ENCODE measurements at regions not wholly inside any gene's neighbourhood (a gene's known extent, or its start where the extent isn't known, plus 50 kb on each side); places are given as distances from the start of the nearest gene placed in this dataset.
A peak's percentile ranks its signal among the peaks of the same experiment; 100 is the strongest.

DNA sequence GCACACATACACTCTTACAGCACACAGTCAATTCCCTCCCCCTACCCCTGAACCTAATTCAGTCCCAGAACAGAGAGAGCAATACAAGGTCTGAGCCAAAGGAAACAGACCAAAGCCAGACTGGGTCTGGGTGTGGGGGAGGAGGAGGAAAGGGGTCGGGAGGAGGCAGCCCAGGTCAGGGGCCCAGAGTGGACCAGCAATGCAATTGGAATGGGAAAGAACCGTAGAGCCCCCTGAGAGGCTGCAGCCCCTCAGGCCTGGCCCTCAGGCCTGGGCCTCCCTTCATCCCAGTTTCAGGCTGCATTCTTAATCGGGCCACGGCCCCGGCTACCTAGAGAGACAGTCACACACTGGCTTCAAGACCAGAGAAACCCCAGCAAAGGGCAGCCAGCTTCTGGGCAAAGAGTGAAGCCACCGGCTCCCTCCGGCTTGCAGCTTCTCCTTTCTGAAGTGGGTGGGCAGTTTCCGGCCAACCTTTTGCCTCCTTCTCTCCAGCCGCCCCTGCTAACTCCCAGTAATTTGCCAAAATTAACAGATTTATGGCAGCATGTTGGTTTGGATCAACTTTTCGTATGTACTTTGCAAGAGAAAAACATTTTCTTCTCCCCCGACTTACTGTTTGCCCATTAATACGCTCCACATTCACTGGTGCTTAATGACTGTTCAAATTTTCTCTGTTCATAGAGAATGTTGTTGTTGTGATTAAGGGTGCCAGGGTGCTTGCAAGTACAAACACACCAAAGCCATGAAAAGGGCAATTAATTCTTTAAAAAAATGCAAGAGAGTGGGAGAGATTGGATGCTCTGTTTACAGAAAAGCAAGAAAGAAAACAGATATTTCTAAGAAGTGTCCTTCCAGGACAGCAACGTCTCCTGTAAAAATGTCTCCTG is 488.3 kb downstream of the MN1 start:
- no peak overlapping the region for H3K27ac Mint-ChIP-seq
- no peak overlapping the region for H3K4me3 Mint-ChIP-seq
- H3K36me3 Mint-ChIP-seq = peaks cover 2% of the 10 kb centered on the region
- peaks cover 4% of the 10 kb centered on the region for H3K9me3 Mint-ChIP-seq
- DNase-seq (ENCODE audit: low spot score in 2 of 2, unreplicated experiment in 2 of 2) = no peak
- H3K27me3 Mint-ChIP-seq (ENCODE audit: low read depth) = no peaks in the 10 kb centered on the region
- TF ChIP-seq, protein P1, sequence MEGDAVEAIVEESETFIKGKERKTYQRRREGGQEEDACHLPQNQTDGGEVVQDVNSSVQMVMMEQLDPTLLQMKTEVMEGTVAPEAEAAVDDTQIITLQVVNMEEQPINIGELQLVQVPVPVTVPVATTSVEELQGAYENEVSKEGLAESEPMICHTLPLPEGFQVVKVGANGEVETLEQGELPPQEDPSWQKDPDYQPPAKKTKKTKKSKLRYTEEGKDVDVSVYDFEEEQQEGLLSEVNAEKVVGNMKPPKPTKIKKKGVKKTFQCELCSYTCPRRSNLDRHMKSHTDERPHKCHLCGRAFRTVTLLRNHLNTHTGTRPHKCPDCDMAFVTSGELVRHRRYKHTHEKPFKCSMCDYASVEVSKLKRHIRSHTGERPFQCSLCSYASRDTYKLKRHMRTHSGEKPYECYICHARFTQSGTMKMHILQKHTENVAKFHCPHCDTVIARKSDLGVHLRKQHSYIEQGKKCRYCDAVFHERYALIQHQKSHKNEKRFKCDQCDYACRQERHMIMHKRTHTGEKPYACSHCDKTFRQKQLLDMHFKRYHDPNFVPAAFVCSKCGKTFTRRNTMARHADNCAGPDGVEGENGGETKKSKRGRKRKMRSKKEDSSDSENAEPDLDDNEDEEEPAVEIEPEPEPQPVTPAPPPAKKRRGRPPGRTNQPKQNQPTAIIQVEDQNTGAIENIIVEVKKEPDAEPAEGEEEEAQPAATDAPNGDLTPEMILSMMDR (IDR thresholded peaks at IDR 0.05; ENCODE audit: unreplicated experiment) = no peak
- H3K4me1 Mint-ChIP-seq = peaks cover 17% of the 10 kb centered on the region

DNA sequence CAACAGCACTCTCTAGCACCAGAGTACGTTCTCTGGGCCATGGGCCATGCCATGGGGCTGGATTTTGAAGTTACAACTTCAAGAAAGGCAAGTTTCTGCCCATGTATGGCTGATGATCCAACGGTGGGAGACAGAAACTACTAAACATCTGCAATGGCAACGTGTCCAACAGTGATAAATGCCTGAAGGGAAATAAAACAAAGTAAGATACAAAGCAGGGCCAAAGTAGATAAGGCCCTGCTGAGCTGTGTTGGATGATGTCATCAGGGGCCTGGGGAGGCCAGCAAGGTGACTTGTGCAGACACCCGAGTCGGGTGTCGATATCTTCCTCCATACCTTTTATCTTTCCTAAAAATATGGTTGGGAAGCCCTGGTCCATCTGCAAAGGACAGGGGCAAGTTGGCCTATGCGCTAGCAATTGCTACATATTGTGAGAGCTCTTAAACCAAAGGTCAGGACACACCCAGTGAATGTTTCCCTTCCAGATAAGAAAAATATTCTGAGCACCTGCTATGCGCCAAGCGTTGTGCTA is 487.2 kb downstream of the MN1 start:
- no peaks in the 10 kb centered on the region for H3K36me3 Mint-ChIP-seq
- TF ChIP-seq, protein P1 (IDR thresholded peaks at IDR 0.05; ENCODE audit: unreplicated experiment) = no peak
- no peak overlapping the region for H3K4me3 Mint-ChIP-seq
- no peak for DNase-seq (ENCODE audit: low spot score in 2 of 2, unreplicated experiment in 2 of 2)
- no peaks in the 10 kb centered on the region for H3K27me3 Mint-ChIP-seq (ENCODE audit: low read depth)
- peaks cover 20% of the 10 kb centered on the region for H3K4me1 Mint-ChIP-seq
- H3K9me3 Mint-ChIP-seq = peaks cover 7% of the 10 kb centered on the region
- peak overlapping the region; percentile 62 for H3K27ac Mint-ChIP-seq

DNA sequence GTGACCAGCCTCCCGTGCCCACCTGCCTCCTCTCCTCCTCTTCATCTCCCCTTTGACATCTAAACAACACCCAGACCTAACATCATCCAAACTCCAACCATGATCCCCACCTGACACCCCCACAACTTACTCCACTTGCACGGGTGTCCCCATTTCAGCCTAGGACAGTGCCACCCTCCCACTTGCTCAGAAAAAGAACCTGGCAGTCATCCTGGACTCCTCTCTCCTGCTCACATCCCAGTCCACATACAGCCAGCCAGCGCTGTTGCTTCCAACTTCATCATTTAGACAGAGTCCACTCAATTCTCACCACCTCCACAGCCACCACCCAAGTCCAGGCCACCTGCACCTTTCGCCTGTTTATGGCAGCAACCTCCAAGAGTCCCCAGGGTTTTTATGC is 485.7 kb downstream of the MN1 start:
- peaks cover 10% of the 10 kb centered on the region for H3K4me1 Mint-ChIP-seq
- H3K9me3 Mint-ChIP-seq = peaks cover 12% of the 10 kb centered on the region
- no peaks in the 10 kb centered on the region for H3K27me3 Mint-ChIP-seq (ENCODE audit: low read depth)
- TF ChIP-seq, protein P1 (IDR thresholded peaks at IDR 0.05; ENCODE audit: unreplicated experiment) = no peak
- no peak for DNase-seq (ENCODE audit: low spot score in 2 of 2, unreplicated experiment in 2 of 2)
- no peak overlapping the region for H3K4me3 Mint-ChIP-seq
- H3K27ac Mint-ChIP-seq = no peak overlapping the region
- H3K36me3 Mint-ChIP-seq = peaks cover 2% of the 10 kb centered on the region

DNA sequence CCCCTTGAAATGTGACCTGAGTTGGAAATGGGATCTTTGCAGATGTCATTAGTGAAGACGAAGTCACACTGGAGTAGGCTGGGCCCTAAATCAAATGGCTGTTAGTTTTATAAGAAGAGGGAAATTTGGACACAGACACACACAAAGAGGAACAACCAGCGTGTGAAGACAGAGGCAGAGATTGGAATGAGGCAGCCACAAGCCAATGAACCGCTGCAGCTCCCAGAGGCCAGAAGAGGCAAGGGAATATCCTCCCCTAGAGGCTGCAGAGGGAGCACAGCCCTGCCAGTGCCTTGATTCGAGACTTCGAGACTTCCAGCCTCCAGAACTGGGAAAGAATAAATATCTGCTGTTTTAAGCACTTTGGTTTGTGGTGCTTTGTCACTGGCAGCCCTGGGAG is 484.5 kb downstream of the MN1 start:
- no peak overlapping the region for H3K27ac Mint-ChIP-seq
- peaks cover 2% of the 10 kb centered on the region for H3K27me3 Mint-ChIP-seq (ENCODE audit: low read depth)
- no peak overlapping the region for H3K4me3 Mint-ChIP-seq
- TF ChIP-seq, protein P1 (IDR thresholded peaks at IDR 0.05; ENCODE audit: unreplicated experiment) = no peak
- H3K4me1 Mint-ChIP-seq = peaks cover 9% of the 10 kb centered on the region
- no peak for DNase-seq (ENCODE audit: low spot score in 2 of 2, unreplicated experiment in 2 of 2)
- peaks cover 12% of the 10 kb centered on the region for H3K9me3 Mint-ChIP-seq
- peaks cover 2% of the 10 kb centered on the region for H3K36me3 Mint-ChIP-seq

DNA sequence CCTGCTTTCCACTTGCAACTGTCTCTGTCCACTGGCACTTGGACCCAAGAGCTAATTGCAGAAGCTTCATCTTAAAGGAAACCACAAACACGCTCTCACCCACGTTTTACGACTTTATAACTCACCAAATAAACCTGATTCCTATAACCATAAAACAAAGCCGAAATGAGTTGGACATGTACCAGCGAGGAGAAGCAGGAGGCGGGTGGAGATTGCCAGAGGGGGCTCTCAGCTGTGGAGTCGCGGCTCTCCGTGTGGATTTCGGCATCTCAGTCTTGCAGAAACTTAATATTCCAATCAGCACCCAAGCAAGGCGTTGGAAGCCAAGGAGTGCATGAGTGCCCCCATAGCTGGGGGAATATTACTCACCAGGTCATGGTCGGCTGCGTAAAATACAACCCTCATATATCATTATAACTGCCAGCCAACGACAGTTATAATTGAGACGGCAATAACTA is 483.6 kb downstream of the MN1 start:
- peaks cover 9% of the 10 kb centered on the region for H3K27me3 Mint-ChIP-seq (ENCODE audit: low read depth)
- no peak overlapping the region for H3K4me3 Mint-ChIP-seq
- H3K27ac Mint-ChIP-seq = no peak overlapping the region
- H3K9me3 Mint-ChIP-seq = peaks cover 12% of the 10 kb centered on the region
- peaks cover 2% of the 10 kb centered on the region for H3K36me3 Mint-ChIP-seq
- TF ChIP-seq, protein P1 (IDR thresholded peaks at IDR 0.05; ENCODE audit: unreplicated experiment) = no peak
- no peak for DNase-seq (ENCODE audit: low spot score in 2 of 2, unreplicated experiment in 2 of 2)
- H3K4me1 Mint-ChIP-seq = peaks cover 9% of the 10 kb centered on the region
